H4 (cell line): ENCODE measurements at regions not wholly inside any gene's neighbourhood (a gene's known extent, or its start where the extent isn't known, plus 50 kb on each side); places are given as distances from the start of the nearest gene placed in this dataset.
"Not testable (repeated sequence)": the region's sequence is repeated elsewhere in the genome, so short reads cannot be mapped to it uniquely, and the experiment has no call there.

Experiments used
- DNase-seq: peaks from one replicate; pipeline ENCODE4 v3.0.0-alpha.2; 2015; ENCODE audit warnings: low spot score

- no peak for DNase-seq
Observed at GRCh38 chr6:22145376-22145775, 151.5 kb downstream of the PRL start.

DNA sequence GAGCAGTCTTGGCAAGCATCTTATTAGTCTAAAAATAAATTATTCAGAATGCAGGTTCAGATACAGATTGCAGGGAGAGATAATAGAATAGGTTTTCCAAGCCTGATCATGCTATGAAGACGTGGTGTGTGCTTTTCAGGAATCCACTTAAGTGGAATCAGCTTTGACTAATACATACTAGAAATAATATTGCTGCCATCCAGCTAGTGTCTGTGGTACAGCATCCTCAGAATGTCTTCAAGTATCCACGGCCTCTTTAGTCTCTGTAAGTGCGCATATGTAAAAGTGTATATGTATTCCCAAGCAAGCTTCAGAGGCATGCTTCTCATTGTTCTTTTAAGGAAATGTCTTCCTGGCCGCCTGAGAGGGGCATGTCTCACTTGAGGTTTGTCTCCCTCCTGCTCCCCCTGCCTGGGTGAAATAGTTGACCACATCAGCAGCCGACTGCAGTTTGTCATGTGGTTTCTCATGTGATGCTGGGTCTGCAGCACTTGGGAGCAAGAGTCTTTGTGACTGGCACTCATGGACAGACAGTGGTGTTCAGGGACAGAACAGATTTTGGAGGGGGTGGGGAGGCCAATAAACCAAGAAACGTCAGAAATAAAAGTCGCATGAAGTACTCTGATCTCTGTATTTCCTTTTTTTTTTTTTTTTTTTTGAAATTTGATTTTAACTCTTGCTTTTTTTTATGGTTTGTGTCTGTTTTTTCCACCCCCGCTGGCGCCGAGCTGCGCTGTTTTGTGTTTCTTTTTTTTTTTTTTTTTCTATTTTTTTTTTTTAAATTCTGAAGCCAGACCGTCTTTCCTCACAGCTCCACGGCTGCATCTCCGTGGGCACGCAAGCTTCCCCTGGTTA lies 150.8 kb downstream of the PRL start:
- DNase-seq: peak; percentile 15

DNA sequence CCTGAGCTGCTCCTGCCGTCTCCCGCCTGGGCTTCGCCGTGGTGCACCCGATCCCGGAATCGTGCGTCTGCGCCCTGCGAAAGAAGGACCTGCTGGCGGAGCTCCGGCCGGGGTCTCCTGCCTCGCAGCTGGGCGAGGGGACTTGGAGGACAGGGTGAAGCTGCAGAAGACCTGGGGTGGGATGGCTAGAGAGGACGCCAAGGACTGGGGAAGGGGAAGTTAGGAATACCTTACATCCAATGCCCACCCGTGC lies 150.2 kb downstream of the PRL start:
- no peak for DNase-seq

GRCh38 chr6:22146931-22147701 lies 149.7 kb downstream of the PRL start:
- DNase-seq: no peak

- DNase-seq: peak; percentile 82
Observed at GRCh38 chr6:22147921-22148776, 148.7 kb downstream of the PRL start.

DNA sequence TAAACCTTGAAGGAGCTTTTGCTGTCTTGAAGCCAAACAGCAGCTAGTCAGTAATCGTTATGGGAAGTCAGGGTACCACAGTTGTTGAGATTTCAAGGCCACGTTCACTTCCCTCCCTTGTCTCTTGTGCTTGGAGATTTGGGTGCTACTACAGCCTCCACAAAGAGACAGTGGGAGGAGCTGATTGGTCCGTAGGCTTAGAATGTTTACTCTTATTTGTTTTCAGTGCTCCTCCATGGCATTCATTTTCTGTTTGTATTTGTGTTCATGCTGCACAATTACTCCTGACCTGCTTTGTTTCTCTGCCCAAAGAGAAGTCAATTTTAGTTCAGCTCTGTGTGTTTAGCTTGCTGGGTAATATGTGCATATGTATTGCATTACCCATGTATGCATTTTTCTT lies 147.7 kb downstream of the PRL start:
- no peak for DNase-seq

- DNase-seq: peak; percentile 23
Observed at GRCh38 chr6:22149501-22150367, 147.1 kb downstream of the PRL start.

GRCh38 chr6:22150368-22151035 lies 146.3 kb downstream of the PRL start:
- no peak for DNase-seq

DNA sequence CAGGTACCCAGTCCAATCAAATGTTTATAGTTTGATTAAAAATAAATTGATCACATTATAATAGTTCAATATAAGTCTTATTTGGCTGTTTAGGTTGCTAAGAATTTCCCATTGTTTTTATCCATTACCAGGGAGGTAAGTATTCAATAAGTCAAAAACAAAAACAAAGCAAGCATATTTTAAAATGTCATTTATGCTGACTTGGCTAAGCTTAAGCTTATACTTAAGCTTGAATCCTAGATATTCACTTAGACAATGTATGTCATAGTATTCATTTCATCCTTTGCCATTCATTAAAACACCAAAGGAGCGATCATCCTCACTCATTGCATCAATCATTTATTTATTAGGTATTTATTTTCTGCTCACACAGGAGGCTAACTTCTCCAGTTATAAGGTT lies 144.9 kb downstream of the PRL start:
- DNase-seq: no peak

DNA sequence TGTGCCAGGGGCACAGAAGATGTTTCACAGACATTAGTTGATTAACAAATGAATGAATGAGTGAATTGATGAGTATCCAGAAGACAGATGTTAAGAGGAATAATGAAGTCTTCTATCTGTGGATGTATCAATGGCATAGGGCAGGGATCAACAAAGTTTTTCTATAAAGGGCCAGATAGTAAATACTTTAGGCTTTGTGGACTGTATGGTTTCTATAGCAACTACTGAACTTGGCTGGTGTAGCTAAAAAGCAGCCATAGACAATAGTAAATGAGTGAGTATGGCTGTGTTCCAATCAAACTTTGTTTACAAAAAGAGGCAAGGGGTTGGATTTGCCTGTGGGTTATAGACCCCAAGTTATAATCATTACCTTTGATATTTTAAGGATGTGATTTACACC lies 144.0 kb downstream of the PRL start:
- DNase-seq: no peak

DNA sequence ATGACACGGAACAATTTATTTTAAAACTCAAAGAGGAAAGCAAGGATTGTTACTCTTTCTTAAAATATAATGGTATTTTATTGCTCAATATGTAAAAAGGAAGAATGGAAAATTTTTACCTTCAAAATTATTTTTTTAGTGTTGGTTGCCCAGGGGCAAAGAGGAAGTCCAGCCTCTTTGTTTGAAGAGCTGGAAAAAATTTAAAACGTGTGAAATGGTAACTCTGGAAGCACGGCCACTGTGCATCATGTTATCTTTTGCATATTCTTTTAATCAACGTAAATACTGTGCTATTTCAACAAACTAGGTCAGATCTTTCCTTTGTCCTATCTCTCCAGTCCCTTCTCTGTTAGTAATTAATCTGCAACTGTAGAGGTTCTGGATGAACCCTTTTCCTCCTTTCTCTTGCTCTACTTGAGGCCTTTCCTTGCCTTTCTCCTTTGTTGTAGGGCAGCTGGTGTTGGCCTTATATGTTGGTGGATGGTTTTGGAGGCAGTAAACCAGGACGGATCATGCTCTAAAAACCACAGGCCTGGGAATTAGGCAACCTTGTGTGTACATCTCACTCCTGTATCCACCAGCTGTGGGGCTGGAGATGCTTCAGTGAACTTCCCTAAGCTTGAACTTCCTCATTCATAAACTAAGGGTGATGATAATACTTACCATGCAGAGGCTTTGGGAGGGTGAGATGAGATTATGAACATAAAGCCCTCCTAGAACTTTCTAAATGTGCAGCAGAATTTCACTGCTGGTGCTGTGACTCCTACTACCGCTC lies 143.3 kb downstream of the PRL start:
- DNase-seq: no peak

DNA sequence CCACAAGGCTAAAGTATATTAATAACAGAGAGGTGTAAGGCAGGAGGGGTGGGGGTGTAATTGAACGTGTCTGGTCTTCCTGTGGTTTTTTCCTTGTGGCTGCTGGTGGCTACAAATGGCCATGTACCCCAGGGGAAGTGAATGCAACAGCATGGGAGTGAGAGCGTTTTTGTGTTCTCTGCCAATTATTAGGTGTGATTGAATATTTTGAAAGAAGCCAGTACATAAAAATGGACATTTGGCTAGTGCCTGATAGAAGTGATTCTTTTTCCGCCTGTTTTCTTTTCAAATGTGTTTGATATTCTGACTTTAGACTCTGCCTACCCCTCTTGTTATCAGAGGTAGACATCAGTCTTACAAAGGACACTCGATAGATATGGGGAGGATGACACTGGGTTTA lies 141.3 kb downstream of the PRL start:
- no peak for DNase-seq

DNA sequence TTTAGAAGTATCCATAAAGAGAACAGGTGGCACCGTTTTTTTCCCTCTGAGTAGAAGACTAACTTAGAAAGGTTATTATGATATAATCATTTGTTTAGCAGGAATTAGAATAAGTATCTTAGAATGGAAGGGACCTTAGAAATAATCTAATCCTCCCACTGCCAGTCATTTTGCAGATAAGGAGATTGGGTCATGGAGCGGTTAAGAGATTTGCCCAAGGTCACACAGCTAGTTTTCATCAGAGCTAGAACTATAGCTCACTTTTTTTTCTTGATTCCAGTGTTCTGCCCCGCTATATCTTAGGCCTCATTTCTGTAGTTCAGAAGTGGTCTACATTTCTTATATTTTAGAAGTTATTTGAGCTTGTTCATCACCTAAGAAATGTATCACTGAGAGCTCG lies 139.6 kb downstream of the PRL start:
- DNase-seq: no peak

DNA sequence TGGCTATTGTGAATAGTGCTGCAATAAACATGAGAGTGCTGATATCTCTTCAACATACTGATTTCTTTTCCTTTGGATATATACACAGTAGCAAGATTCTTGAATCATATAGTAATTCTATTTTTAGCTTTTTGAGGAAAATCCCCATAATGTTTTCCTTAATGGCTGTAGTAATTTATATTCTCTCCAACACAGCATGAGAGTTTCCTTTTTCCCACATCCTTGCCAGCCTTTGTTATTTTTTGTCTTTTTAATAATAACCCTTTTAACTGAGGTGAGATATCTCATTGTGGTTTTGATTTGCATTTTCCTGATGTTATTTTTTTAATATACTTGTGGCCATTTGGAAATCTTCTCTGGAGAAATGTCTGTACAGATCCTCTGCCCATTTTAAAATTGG lies 132.6 kb downstream of the PRL start:
- no peak for DNase-seq

DNA sequence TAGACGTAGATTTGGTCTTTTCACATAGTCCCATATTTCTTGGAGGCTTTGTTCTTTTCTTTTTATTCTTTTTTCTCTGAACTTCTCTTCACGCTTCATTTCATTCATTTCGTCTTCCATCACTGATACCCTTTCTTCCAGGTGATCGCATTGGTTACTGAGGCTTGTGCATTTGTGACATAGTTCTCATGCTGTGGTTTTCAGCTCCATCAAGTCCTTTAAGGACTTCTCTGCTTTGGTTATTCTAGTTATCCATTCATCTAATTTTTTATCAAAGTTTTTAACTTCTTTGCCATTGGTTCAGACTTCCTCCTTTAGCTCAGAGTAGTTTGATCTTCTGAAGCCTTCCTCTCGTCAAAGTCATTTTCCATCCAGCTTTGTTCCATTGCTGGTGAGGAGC lies 125.8 kb downstream of the PRL start:
- not testable (repeated sequence) for DNase-seq

DNA sequence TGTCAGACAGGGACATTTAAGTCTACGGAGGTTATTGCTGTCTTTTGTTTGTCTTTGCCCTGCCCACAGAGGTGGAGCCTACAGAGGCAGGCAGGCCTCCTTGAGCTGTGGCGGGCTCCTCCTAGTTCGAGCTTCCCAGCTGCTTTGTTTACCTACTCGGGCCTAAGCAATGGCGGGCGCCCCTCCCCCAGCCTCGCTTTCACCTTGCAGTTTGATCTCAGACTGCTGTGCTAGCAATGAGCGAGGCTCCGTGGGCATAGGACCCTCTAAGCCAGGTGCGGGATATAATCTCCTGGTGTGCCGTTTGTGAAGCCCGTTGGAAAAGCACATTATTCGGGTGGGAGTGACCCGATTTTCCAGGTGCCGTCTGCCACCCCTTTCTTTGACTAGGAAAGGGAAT lies 125.0 kb downstream of the PRL start:
- not testable (repeated sequence) for DNase-seq

- DNase-seq: no peak
Observed at GRCh38 chr6:22173311-22173710, 123.5 kb downstream of the PRL start.

DNA sequence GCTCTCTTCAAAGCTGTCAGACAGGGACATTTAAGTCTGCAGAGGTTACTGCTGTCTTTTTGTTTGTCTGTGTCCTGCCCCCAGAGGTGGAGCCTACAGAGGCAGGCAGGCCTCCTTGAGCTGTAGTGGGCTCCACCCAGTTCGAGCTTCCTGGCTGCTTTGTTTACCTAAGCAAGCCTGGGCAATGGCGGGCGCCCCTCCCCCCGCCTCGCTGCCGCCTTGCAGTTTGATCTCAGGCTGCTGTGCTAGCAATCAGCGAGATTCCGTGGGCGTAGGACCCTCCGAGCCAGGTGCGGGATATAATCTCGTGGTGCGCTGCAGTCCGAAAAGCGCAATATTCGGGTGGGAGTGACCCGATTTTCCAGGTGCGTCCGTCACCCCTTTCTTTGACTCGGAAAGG lies 116.6 kb downstream of the PRL start:
- DNase-seq: not testable (repeated sequence)

GRCh38 chr6:22184371-22184770 lies 112.5 kb downstream of the PRL start:
- no peak for DNase-seq

DNA sequence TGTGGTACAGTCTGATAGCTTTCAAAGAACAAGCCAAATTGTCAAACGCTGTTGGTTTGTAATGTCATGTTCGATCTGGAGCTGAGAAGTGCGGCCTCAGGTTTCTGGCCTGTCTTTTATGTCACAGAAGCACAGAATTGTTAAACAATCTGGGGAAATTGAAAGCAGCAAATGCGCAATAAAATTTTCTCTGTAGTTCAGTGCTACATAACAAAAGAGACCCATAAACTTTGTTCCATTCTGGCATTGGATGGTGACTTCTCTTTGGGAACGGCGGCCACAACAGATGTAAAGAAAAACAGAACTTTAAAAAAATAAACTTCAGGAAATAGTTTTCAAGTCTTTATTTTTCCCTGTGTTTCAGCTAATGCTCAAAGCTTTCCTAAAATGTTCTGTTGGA lies 106.9 kb downstream of the PRL start:
- DNase-seq: no peak
